NCI-H524 (cell line): ENCODE measurements at regions not wholly inside any gene's neighbourhood (a gene's known extent, or its start where the extent isn't known, plus 50 kb on each side); places are given as distances from the start of the nearest gene placed in this dataset.
A peak's percentile ranks its signal among the peaks of the same experiment; 100 is the strongest.

Experiments used
- DNase-seq, 2 experiments: peaks; one replicate each; lab custom pipeline; 2025; lab: John Stamatoyannopoulos, UW

DNA sequence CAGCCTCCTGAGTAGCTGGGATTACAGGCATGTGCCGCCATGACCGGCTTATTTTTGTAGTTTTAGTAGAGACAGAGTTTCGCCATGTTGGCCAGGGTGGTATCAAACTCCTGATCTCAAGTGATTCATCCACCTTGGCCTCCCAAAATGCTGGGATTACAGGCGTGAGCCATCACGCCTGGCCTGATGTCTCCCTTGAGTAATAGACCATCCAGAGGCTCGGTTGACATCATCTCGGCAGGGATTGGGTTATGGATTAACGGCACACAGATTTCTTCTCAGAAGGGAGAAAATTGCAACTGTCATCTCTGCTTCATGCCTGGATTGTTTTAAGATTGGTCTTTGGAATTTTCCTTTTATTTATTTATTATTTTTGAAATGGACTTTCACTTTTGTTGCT lies 239.2 kb upstream of the LARGE1 start:
- no peak for DNase-seq

DNA sequence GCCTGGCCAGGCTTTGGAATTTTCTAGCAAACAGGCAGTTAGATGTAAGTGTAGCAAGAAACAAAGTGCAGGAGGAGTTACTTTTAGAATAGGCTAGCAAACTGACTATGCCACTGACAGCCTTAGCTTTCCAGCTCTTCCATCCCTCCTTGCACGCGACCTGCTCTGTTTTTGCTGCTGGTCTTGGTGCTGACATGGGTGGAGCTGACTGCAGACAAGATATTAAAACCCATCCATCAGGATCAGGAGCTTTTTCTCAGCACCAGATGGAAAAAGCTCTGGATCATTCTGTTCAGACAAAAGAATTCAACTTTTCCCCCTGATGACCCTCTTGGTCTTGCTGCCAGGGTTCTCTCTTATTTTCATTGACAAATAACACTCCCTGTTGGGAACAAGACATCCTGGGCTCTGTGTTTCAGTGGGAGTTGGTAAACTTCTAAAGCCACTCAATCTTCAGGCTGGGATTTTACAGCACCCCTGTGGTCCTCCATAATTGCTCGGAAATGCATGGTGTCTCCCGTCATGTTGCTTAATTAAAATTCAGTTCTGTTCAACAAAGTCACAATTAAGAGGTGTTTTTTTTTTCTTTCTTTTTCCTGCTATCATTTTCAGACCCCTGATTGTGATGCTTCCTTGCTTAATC lies 240.0 kb upstream of the LARGE1 start:
- no peak for DNase-seq

DNA sequence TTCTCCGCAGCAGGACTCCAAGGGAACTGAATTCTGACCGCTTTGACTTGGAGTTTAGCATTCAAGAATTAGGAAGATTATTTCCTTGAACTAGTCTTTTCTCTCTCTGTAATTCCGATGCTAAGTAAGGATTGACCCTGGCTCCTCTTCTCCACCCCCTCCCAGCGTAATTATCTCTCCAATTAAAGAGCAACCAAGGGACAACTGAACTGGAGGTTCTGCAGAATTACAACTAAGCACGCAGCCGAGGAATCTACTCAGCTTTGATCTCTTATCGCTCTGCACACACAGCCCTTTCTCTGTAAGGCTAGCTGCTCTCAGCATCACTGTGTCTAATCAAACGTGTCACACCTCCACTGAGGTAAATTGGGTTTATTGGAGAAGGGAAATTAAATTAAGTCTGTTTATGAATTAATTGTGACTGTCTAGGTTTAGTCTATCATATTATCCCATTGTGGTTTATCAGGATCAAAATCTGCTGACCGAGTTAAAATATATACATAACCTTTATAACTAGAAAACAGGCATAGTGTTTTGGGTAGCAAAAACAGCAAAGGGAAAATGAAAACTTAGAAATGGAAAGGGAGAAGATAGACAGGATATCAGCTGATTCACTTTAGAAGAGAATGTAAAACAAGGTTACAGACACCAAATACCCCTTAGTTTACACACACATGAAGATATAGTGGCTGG lies 241.3 kb upstream of the LARGE1 start:
- no peak for DNase-seq

DNA sequence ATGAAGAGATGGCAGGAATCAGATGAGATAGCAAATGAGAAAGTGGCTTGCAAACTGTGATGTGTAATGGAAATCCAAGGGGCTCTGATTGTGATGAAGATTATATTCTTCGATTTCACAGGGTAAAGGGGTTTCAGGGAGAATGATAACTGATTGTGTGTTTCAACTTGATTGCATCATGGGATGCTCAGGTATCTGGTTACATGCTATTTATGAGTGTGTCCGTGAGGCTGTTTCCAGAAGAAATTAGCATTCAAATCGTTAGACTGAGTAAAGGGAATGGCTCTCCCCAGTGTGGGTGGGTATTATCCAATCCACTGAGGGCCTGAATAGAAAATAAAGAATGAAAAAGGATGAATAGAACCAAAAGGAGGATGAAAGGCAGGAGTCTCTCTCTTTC lies 278.7 kb upstream of the LARGE1 start:
- no peak for DNase-seq

DNA sequence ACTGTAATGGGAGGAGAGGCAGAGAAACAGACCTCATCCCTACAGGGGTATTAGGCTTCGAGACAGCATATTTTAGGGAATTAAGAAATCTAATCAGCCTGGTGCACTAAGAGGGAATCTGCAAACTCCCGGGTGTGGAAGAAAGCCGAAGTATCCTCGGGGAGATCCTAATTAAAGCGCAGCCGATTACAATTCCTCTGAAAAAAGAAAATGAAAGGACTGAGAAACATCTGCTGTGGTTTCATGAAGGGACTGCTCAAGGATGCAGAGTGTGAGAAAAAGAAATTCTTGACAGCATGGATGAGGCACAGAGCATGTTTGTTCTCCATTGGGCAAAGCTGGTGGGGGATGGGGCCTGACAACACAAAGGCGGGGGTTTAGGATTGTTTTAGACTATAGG lies 290.0 kb upstream of the LARGE1 start:
- peak in 1 of 2 experiments; percentile 40 for DNase-seq

DNA sequence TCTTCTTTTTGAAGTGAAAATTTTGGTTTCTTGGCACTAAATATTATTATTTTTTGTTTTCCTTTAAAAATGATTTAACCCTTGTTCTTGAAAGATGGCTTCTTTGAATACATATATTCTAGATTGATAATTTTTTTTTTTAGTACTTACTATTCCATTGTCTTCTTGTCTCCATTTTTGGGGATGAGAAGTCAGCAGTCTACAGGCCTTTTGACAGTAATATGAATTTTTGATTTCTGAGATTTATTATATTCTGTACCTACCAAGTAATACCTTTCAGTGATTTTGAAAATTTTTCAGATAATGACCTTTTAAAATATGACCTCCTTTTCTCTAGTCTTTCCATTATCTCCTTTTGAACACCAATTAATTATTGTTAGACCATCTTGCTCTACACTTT lies 294.1 kb upstream of the LARGE1 start:
- DNase-seq, result no peak

DNA sequence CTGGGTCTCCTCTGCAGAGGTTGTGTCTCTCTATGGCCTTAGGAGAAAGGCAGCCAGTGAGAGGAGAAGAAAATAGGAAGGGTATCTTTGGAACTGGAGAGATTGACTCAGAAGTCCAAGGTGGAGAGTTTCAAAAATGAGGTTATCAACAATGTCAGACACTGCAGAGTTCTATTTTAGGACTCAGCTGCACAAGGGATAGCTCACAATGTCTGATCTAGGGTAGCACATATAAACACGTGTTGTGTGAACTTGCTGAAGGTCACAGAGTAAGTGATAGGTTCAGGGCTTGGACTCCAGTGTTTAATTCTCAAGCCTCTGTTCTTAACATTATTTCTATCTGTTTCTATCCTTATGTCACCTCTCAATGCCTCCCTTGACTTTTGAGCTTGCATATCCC lies 305.0 kb upstream of the LARGE1 start:
- DNase-seq, result no peak

DNA sequence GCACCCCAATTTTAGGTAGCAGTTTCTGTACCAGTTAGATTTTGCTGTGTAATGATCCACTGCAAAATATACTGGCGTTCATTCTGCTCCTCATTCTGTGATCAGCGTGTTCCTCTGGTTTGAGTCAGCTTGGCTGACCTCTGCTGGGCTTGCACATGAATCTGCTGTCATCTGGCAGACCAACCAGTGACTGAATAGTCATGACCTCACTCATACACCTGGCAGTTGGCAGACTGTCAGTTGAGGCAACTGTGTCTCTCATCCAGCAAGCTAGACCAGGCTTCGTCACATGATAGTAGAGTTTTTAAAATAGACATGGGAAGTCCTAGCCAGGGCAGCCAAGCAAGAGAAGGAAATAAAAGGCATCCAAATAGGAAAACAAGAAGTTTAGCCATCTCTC lies 316.3 kb upstream of the LARGE1 start:
- DNase-seq, result no peak

DNA sequence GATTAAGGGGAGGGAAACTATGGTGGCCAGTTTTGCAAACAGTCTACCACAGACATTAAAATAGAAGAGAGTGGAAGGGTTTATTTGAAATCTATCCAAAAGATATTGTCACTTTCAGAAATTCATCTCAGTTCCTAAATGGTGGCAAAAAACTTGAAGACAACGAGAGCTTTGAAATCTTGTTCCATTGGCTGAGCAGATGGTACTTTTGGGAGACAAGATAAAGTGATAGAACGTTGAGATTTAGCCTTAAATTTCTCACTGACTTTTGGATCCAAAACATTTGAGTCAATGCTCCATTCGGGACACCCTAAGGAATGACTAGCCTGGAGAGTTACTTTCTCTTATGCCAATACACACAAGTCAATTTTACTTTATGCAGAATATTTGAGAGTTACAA lies 319.1 kb upstream of the LARGE1 start:
- DNase-seq, result no peak

DNA sequence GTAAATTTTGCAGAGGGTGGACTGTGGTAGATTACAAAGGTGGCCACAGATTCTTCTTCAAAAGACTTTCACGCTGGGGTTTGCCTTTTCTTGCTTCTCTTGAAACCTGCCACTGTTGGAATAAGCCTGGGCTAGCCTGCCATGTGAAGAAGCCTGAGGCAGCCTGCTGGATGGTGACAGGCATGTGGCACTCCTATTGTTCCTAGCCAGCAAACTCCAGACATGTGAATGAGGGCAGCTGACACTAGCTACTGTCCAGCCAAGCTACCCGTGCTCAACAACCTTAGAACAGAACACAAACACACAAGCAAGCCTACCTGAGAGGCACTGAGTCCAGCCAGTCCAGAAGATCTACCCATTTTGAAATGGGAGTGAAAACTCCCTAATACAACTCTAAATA lies 322.7 kb upstream of the LARGE1 start:
- no peak for DNase-seq

DNA sequence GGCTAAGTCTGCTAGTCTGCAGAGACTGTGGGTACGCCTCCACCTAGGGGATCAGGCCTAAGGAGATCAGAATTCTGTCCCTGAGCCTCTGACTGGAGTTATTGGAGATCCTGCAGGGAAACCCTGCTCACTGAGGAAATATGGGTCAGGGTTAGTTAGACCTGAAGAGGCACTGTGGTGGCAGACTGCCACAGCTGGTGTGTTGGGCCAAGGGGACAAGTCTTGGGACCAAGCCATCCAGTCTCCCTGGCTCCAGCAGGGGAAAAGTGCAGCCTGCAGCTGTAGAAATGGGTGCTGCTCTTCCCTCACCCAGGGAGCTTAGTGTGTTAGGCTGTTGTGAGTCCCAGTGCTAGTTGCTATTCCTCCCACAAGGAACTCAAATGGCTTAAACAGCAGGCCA lies 334.8 kb upstream of the LARGE1 start:
- DNase-seq, result no peak

DNA sequence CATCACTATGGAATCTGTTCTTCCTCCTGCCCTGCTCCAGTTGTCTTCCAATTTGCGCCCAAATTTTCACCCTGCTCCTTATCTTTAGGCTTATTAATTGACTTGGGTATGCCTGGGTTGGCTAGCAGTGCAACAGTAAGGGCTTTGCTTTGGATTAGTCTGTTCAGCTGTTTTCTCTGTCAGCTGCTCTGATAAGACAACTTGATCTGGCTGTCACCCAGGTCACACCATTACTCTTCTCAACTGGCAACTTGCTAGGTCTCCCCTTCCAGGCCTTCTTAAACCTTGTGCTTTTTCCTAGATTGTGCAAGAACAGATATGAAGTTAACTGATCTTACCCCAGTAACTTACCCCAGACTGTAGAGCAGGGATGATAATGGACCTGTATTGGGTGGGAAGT lies 357.8 kb upstream of the LARGE1 start:
- DNase-seq, result no peak

DNA sequence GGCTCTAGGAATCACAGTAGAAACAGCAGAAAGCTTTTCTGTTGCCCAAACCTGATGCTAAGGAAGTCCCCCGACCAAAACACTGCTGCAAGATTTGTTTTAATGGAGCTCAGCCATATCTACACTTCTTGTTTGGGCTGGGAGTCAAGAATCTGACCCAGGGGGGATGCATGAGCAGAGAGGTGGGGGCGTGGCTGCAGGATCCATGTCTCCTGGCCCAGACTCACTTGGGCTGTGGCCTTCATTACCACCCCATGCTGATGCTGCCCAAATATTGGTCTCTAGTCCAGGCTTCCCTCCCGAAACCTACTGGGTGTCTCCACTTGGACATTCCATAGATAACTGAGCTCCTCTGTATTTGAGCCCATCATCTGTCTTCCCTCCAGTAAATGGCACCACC lies 361.5 kb upstream of the LARGE1 start:
- no peak for DNase-seq

DNA sequence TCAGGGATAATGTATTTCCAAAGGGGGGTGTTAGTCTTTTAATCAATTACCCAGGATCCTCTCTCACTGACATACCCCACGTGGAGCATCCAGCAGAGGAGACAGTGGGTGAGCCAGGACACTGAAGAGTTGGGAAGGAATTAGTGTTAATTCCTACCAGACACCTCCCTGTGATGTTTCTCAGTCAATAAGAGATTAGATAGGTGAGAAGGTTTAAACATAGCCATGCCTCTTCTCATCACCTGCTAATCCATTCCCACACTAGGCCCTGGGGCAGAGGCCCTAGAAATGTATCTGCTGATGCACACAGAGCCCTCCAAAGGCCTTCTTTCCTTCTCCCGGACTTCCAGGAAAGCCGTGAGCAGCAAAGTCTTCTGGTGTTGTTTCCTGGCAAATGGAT lies 363.6 kb upstream of the LARGE1 start:
- no peak for DNase-seq

DNA sequence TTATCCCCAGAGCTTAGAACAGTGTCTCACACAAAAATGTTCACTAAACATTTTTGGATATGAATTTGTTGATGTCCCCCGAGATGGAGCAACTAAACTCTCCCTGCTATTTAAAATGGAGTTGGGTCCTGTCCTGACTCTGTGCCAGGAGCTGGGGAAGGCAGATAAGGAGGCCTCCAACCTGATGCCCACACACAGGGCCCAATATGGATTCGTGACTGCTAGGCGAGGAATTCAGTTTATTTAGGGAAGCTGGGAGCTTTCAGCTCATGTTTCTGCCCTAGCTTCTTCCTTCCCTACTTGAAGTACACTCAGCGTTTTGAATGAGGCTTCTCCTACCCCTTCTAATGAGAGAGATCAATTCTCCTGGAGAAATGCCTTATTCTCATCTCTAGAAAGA lies 373.0 kb upstream of the LARGE1 start:
- no peak for DNase-seq

DNA sequence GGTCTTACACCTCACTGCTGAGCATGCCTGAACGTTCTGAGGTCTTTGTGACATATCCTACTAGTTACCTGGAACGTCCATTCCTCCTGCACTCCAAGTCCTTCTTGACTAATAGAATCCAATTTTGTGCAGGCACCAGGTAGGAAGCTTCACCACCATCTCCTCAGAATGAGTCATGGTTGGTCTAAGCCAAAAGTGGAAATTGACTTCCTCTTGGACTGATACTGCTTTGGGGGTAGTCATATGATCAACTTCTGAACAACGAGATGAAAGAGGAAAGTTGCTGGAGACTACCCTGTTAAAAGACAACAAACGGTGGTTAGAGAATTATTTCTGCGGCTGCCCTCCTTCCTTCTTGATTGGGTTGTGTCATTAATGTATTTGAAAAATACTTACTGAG lies 374.2 kb upstream of the LARGE1 start:
- no peak for DNase-seq

DNA sequence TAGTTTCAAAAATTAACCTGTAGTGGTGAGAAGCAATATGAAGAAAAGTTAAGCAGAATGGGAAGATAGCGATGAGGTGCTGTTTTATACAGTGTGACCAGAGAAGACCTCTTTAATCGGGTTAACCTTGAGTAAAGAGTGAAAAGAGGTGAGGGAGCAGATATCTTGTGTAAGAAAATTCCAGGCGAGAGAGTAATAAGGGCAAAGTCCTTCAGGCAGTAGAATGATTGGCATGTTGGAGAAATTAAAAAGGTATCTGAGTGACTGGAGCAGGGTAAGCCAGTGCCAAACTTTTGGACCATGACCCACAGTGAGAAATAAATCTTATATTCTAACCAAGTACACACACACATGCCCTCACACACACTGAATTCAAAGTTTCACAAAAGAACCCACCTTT lies 374.7 kb upstream of the LARGE1 start:
- DNase-seq, result no peak

DNA sequence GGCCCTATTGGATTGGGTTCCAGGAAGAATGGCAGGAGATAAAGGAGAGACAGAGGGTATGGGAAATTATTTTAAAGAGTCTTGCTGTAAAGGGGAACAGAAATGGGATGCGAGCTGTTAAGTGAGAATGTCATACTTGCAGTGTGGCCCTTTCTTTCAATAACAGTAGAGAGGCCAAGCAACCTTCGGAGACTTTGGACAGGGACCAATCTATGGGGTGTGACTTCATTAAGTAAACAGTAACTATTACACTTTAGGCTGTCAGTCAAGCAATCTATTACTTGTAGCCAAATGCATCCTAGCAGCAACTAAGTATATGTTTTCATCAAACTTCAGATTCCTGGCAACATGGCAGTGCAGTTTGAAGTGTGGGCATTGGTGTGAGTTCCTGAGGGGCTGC lies 376.2 kb upstream of the LARGE1 start:
- DNase-seq, result no peak

DNA sequence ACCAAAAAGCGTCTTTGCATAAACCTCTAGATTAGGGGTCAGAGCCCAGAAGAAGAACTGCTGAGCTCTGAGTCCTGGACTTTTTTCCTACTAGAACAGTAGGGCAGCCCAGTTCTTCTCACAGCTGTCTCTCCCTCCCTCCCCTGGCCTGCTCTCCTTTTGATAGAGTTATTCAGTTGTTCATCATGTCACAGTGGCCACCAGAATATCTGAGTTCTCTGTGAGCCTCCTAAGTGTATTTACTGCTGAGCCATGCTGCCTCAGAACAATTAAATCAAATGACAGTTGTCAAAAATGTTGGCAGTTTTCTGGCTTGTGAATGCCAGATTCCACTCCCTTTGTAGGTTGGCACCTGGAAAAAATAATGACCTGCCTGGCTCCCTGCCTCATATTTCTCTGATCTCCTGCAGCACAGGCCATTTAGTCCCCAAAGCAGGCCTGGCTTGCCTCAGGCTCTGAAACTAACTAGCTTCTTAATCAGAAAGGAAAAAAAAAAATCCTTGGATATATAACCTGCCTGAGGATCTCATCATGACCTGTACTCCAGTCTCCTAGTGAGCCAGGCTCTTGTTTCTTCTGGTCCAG lies 377.4 kb upstream of the LARGE1 start:
- DNase-seq, result no peak

DNA sequence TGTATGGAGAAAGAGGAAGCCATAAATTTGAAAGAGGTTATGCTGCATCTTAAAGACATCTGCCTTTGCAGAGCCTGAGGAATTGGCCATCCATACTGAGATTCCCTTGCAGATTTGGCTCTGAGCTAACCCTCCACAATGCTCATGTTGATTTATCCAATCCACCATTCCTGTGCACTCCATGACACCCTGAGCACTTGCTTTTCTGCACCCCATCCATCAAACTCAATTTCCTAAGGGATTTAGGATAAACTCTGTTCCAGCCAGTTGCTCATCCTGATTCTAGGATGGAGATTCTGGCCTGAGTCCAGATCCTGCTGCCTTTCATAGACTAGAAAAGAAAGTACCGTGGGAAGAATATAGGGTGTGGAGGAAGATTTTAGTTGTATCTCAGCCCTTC lies 379.2 kb upstream of the LARGE1 start:
- no peak for DNase-seq

DNA sequence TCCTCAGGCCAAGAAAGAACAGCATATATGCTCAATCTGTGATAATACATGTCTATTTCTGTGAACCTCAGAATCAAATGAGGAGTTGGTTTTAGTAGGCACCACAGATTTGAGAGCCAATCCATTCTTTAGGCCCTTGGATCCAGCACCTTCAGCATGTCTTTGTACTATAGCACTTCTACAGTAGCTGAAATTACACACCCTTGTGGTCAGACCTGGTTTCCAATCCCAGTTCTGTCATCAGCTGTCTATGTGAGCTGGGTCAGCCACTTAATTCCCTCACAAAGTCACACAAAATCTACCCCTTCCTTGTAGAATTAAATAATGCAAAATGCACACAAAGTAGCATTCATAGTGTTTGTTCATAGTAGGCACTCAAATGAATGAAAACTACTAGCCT lies 381.3 kb upstream of the LARGE1 start:
- DNase-seq, result peak in 1 of 2 experiments; percentile 13

DNA sequence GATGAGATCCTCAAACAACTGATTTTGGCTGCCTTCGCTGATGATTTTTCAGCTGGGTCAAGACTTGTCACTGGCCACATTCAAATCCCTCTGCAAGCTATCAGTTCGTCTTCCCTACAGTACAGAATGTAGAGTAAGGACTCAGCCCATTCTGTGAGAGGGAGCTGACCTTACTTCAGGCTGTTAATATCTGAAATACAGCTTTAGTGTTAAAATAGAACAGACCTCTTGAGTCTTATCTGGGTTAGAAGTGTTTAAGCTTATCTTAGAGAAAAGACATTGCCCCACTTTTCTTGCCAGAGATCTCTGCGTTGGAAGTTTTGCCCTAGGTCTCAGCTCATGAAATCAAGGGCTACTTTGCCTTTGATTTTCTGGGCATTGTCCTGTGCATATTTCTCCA lies 383.4 kb upstream of the LARGE1 start:
- DNase-seq, result no peak

DNA sequence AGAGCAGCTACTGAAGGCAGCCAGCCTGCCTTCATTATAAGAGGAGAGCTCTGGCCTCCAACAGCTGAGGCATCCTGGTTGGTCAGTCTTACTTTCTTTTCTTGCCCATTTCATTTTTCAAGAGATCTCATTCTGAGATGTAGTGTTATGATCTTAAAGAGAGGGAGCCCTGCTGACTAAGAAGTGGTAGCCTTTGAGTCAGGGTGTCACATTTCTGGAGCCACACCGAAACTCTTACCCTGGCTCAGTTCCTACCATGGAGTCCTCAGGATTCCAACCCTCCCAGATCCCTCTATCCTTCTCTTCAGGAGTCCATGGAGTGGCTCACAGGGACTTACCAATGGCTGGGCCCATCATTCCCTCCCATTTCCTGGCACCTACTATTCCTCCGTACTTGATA lies 386.1 kb upstream of the LARGE1 start:
- DNase-seq, result no peak

DNA sequence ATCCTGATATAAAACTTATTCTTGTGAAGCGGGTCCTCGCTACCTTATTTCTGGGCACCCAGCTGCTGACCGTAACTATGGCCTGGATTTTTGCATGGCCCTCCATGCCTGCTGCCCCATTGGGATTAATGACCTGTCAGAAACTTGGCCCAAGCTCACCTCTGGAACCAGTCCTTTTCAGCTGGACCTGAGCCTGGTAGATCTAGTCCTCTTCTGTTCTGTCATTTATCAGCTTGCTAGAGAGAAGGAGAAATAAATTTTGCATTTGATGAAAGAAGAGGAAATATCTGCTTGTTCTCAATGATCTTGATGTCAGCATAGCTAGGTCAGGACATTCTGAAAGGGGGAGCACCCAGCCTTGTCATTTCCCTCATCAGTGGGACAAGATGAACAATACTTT lies 387.8 kb upstream of the LARGE1 start:
- no peak for DNase-seq
